Mesendoderm (in vitro differentiated cells): ENCODE measurements at regions not wholly inside any gene's neighbourhood (a gene's known extent, or its start where the extent isn't known, plus 50 kb on each side); places are given as distances from the start of the nearest gene placed in this dataset.

Experiments used
- DNase-seq: peaks from one replicate; pipeline ENCODE4 v3.0.0; 2013
- H2AK5ac ChIP-seq: 2 replicates; pipeline ENCODE4 v1.6.1; 2013; ENCODE audit warnings: low read length, inconsistent platforms
- H2BK120ac ChIP-seq: 2 replicates; pipeline ENCODE4 v1.6.1; 2013; ENCODE audit warnings: low read depth, mild to moderate bottlenecking, low read length, moderate library complexity, mixed read lengths
- H2BK15ac ChIP-seq: replicated peaks from 2 replicates; pipeline ENCODE4 v1.6.1; 2013; ENCODE audit warnings: low read depth, mild to moderate bottlenecking, moderate library complexity
- H2BK5ac ChIP-seq: 2 replicates; pipeline ENCODE4 v1.6.1; 2013; ENCODE audit warnings: low read length, inconsistent platforms
- H3K18ac ChIP-seq: 2 replicates; pipeline ENCODE4 v1.6.1; 2013; ENCODE audit warnings: mild to moderate bottlenecking, low read length, mixed read lengths
- H3K23ac ChIP-seq: one replicate; pipeline ENCODE4 v1.6.1; 2013; ENCODE audit warnings: low read length
- H3K27ac ChIP-seq: 2 replicates; pipeline ENCODE4 v1.5.1; 2013; ENCODE audit warnings: low read depth, mild to moderate bottlenecking, inconsistent platforms, low read length, moderate library complexity
- H3K27me3 ChIP-seq: 2 replicates; pipeline ENCODE4 v1.6.1; 2013; ENCODE audit warnings: low read length, control low read depth, mild to moderate bottlenecking, inconsistent platforms; ENCODE audit not compliant: insufficient read depth, poor library complexity
- H3K36me3 ChIP-seq: 2 replicates; pipeline ENCODE4 v1.6.1; 2013; ENCODE audit warnings: low read length, inconsistent platforms; ENCODE audit not compliant: control insufficient read depth, insufficient read depth
- H3K4ac ChIP-seq: one replicate; pipeline ENCODE4 v1.6.1; 2013; ENCODE audit warnings: low read depth, mild to moderate bottlenecking, low read length, moderate library complexity
- H3K4me1 ChIP-seq: 2 replicates; pipeline ENCODE4 v1.6.1; 2013; ENCODE audit warnings: low read depth, low read length, inconsistent platforms; ENCODE audit not compliant: control insufficient read depth
- H3K4me2 ChIP-seq: 2 replicates; pipeline ENCODE4 v1.6.1; 2013; ENCODE audit warnings: low read length
- H3K4me3 ChIP-seq: 2 replicates; pipeline ENCODE4 v1.5.1; 2013; ENCODE audit warnings: mild to moderate bottlenecking, low read length
- H3K56ac ChIP-seq: one replicate; pipeline ENCODE4 v1.6.1; 2013; ENCODE audit warnings: low read length
- H3K79me1 ChIP-seq: 2 replicates; pipeline ENCODE4 v1.6.1; 2013; ENCODE audit warnings: low read length, inconsistent platforms
- H3K79me2 ChIP-seq: 2 replicates; pipeline ENCODE4 v1.6.1; 2013; ENCODE audit warnings: mild to moderate bottlenecking, low read length; ENCODE audit not compliant: control insufficient read depth, insufficient read depth
- H3K9ac ChIP-seq: 2 replicates; pipeline ENCODE4 v1.6.1; 2013; ENCODE audit warnings: low read length, inconsistent platforms
- H4K5ac ChIP-seq: one replicate; pipeline ENCODE4 v1.6.1; 2013; ENCODE audit warnings: low read length
- H4K8ac ChIP-seq: one replicate; pipeline ENCODE4 v1.6.1; 2013; ENCODE audit warnings: low read depth, mild to moderate bottlenecking, control low read depth, low read length, moderate library complexity
- WGBS: extraction: QIAGEN DNeasy Blood & Tissue Kit; methylation state at CpG from one replicate; pipeline ENCODE4 v1.1.7; 2013; ENCODE audit warnings: low lambda C conversion rate, missing lambda C conversion rate; ENCODE audit not compliant: insufficient coverage; ENCODE audit errors: extremely low coverage; 5-methylcytosine and 5-hydroxymethylcytosine counted together

DNA sequence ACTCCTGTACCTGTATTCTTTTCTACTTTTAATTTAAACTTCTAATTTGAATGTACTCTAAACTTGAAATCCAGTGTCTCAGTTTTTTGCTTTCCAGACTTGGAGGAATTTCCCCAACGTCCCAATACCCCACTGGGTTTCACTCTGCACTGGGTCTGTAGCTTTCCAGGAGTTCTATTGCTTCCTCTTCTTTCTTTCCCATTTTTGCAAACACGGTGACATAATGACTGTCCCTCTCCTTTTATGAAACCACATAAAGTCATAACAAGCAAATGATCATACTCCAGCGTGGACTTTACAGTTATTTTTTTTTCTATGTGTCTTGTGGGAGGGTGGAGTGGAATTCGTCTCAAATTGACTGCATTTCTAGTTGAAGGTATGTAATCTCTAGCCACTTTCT lies 97.1 kb downstream of the FASLG start:
- Histone ChIP-seq H3K27ac (no peak overlapping the region), H4K8ac (no peak overlapping the region), H4K5ac (no peak overlapping the region), H3K9ac (no peak overlapping the region), H3K4ac (no peak overlapping the region), H3K79me1 (no peaks in the 10 kb centered on the region), H3K4me3 (no peak overlapping the region), H3K36me3 (no peaks in the 10 kb centered on the region), H2BK15ac (no peak overlapping the region), H2BK5ac (no peak overlapping the region), H3K18ac (no peak overlapping the region), H3K56ac (no peak overlapping the region), H3K23ac (no peak overlapping the region), H3K27me3 (no peaks in the 10 kb centered on the region), H3K4me1 (no peaks in the 10 kb centered on the region), H2AK5ac (no peak overlapping the region), H3K4me2 (no peak overlapping the region), H2BK120ac (no peak overlapping the region), H3K79me2 (no peaks in the 10 kb centered on the region)
- no peak for DNase-seq
- no CpG with 5 or more reads among the region's 4 CpGs for WGBS

- no peaks in the 10 kb centered on the region for H3K79me1 ChIP-seq
- no peak overlapping the region for H3K9ac ChIP-seq
- DNase-seq = no peak
- H3K27me3 ChIP-seq = no peaks in the 10 kb centered on the region
- H2BK120ac ChIP-seq = no peak overlapping the region
- no peak overlapping the region for H3K23ac ChIP-seq
- H3K4me3 ChIP-seq = no peak overlapping the region
- H2AK5ac ChIP-seq = no peak overlapping the region
- no CpG with 5 or more reads among the region's 2 CpGs for WGBS
- H4K5ac ChIP-seq = no peak overlapping the region
- H3K4me1 ChIP-seq = no peaks in the 10 kb centered on the region
- H3K27ac ChIP-seq = no peak overlapping the region
- no peak overlapping the region for H3K18ac ChIP-seq
- no peak overlapping the region for H4K8ac ChIP-seq
- no peak overlapping the region for H3K4me2 ChIP-seq
- no peak overlapping the region for H2BK15ac ChIP-seq
- no peak overlapping the region for H3K4ac ChIP-seq
- H3K79me2 ChIP-seq = no peaks in the 10 kb centered on the region
- H3K56ac ChIP-seq = no peak overlapping the region
- no peak overlapping the region for H2BK5ac ChIP-seq
- H3K36me3 ChIP-seq = no peaks in the 10 kb centered on the region
These were observed 99.4 kb downstream of the FASLG start for GRCh38 chr1:172758259-172758658.

DNA sequence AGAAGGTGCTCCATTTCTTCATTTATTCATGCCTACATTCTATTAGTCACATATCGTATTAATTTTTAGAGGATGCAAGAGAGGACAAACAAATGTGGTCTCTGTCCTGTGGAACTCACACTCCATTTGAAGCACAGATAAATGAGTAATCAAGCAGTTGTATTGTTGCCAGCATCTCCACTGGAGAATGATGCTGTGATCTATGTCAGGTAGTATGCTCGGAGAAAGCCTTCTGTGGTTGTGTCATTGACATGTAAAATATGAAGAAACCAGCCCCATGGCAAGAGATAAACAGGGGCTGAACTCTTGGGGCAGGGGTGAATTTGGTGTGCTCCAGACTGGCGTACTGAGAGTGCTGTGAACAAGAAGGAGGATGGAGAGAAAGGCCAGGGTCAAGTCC lies 101.2 kb downstream of the FASLG start:
- no peak overlapping the region for H3K56ac ChIP-seq
- no peak overlapping the region for H3K4me3 ChIP-seq
- no peak overlapping the region for H4K5ac ChIP-seq
- peak overlapping the region; percentile 61 for H2BK120ac ChIP-seq
- no peak for DNase-seq
- H3K18ac ChIP-seq = no peak overlapping the region
- H2BK15ac ChIP-seq = no peak overlapping the region
- no peak overlapping the region for H3K27ac ChIP-seq
- no peak overlapping the region for H3K9ac ChIP-seq
- H3K27me3 ChIP-seq = no peaks in the 10 kb centered on the region
- H2AK5ac ChIP-seq = no peak overlapping the region
- no peaks in the 10 kb centered on the region for H3K79me1 ChIP-seq
- no peaks in the 10 kb centered on the region for H3K4me1 ChIP-seq
- no peak overlapping the region for H3K4me2 ChIP-seq
- no CpG with 5 or more reads among the region's 3 CpGs for WGBS
- no peak overlapping the region for H3K23ac ChIP-seq
- H3K4ac ChIP-seq = no peak overlapping the region
- no peaks in the 10 kb centered on the region for H3K79me2 ChIP-seq
- no peak overlapping the region for H4K8ac ChIP-seq
- H3K36me3 ChIP-seq = no peaks in the 10 kb centered on the region
- no peak overlapping the region for H2BK5ac ChIP-seq

GRCh38 chr1:172761581-172762486 lies 102.9 kb downstream of the FASLG start:
- H3K4me1 ChIP-seq = no peaks in the 10 kb centered on the region
- no peaks in the 10 kb centered on the region for H3K27me3 ChIP-seq
- H3K4ac ChIP-seq = no peak overlapping the region
- H3K23ac ChIP-seq = no peak overlapping the region
- H3K56ac ChIP-seq = no peak overlapping the region
- no peak overlapping the region for H4K5ac ChIP-seq
- H3K4me3 ChIP-seq = no peak overlapping the region
- H3K9ac ChIP-seq = no peak overlapping the region
- H3K79me1 ChIP-seq = no peaks in the 10 kb centered on the region
- no peaks in the 10 kb centered on the region for H3K79me2 ChIP-seq
- no peak overlapping the region for H4K8ac ChIP-seq
- H3K4me2 ChIP-seq = no peak overlapping the region
- H2BK15ac ChIP-seq = no peak overlapping the region
- no peaks in the 10 kb centered on the region for H3K36me3 ChIP-seq
- H3K27ac ChIP-seq = no peak overlapping the region
- H2BK5ac ChIP-seq = no peak overlapping the region
- no peak overlapping the region for H3K18ac ChIP-seq
- peak; percentile 5 for DNase-seq
- H2BK120ac ChIP-seq = no peak overlapping the region
- WGBS = no CpG with 5 or more reads among the region's 3 CpGs
- no peak overlapping the region for H2AK5ac ChIP-seq

DNA sequence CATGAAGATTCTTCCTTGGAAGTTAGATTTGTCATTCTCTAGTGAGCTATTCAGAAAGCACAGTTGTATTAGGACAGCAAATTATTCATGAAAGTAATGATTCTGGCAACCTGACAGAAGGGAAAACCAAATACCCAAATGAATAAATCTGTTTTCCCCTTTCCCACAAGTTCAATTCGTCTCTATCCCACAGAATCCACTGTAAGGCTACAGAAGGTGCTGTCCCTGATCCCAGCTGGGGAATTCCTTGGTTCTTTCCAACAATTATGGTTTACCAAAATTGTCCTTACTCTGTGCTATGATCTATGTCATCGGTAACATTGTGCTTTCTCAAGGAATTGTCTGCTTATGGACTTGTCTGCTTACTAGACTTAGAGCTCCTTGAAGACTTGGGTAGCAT lies 104.2 kb downstream of the FASLG start:
- no peak overlapping the region for H3K23ac ChIP-seq
- no peak for DNase-seq
- H2BK5ac ChIP-seq = no peak overlapping the region
- H3K4me3 ChIP-seq = no peak overlapping the region
- no peaks in the 10 kb centered on the region for H3K79me1 ChIP-seq
- no peak overlapping the region for H3K4me2 ChIP-seq
- no peak overlapping the region for H2AK5ac ChIP-seq
- H2BK15ac ChIP-seq = no peak overlapping the region
- H3K27ac ChIP-seq = no peak overlapping the region
- no peaks in the 10 kb centered on the region for H3K4me1 ChIP-seq
- H3K79me2 ChIP-seq = no peaks in the 10 kb centered on the region
- H3K27me3 ChIP-seq = no peaks in the 10 kb centered on the region
- no peak overlapping the region for H4K8ac ChIP-seq
- H3K36me3 ChIP-seq = no peaks in the 10 kb centered on the region
- no peak overlapping the region for H2BK120ac ChIP-seq
- H4K5ac ChIP-seq = no peak overlapping the region
- no peak overlapping the region for H3K4ac ChIP-seq
- no peak overlapping the region for H3K56ac ChIP-seq
- no peak overlapping the region for H3K18ac ChIP-seq
- no peak overlapping the region for H3K9ac ChIP-seq
- WGBS = no CpG with 5 or more reads among the region's 2 CpGs

GRCh38 chr1:172764378-172764777 lies 105.5 kb downstream of the FASLG start:
- no peak overlapping the region for H2BK120ac ChIP-seq
- H3K4ac ChIP-seq = no peak overlapping the region
- no peak overlapping the region for H4K8ac ChIP-seq
- H3K4me3 ChIP-seq = no peak overlapping the region
- no peak overlapping the region for H2BK5ac ChIP-seq
- no peak overlapping the region for H3K9ac ChIP-seq
- H2AK5ac ChIP-seq = no peak overlapping the region
- no peak overlapping the region for H3K56ac ChIP-seq
- WGBS = no CpG with 5 or more reads among the region's 3 CpGs
- H4K5ac ChIP-seq = no peak overlapping the region
- no peaks in the 10 kb centered on the region for H3K4me1 ChIP-seq
- no peaks in the 10 kb centered on the region for H3K36me3 ChIP-seq
- H3K79me1 ChIP-seq = no peaks in the 10 kb centered on the region
- H3K4me2 ChIP-seq = no peak overlapping the region
- no peak overlapping the region for H3K18ac ChIP-seq
- no peak overlapping the region for H3K27ac ChIP-seq
- no peak for DNase-seq
- no peak overlapping the region for H3K23ac ChIP-seq
- no peaks in the 10 kb centered on the region for H3K27me3 ChIP-seq
- no peaks in the 10 kb centered on the region for H3K79me2 ChIP-seq
- no peak overlapping the region for H2BK15ac ChIP-seq
